A549 (cell line): ENCODE measurements at regions not wholly inside any gene's neighbourhood (a gene's known extent, or its start where the extent isn't known, plus 50 kb on each side); places are given as distances from the start of the nearest gene placed in this dataset.

ENCODE experiments used
- BHLHE40 ChIP-seq: IDR thresholded peaks from 2 replicates; pipeline ENCODE4 v1.6.1; 2012; ENCODE audit warnings: low read depth, low read length, inconsistent platforms
- CHD4 ChIP-seq: fragments of 200-600 bp; sonication (generic); IDR thresholded peaks from 2 replicates; pipeline ENCODE4 v1.6.1; 2016; ENCODE audit warnings: antibody characterized with exemption, mild to moderate bottlenecking, borderline replicate concordance
- HDAC2 ChIP-seq: fragments of 200-600 bp; sonication (generic); IDR thresholded peaks from 2 replicates; pipeline ENCODE4 v1.6.1; 2016
- POLR2AphosphoS2 ChIP-seq: conservative IDR thresholded peaks from 2 replicates; pipeline ENCODE4 v1.6.1; 2012; ENCODE audit warnings: low read length, improper control_type of control experiment, inconsistent platforms
- TF ChIP-seq, protein P1 (sequence below): fragments of >200 bp; sonication (Bioruptor Twin); formaldehyde crosslinking; IDR thresholded peaks from 3 replicates; pipeline ENCODE4 v1.5.1; 2016
- TF ChIP-seq, protein P2 (sequence below): fragments of 150-350 bp; IDR thresholded peaks from 2 replicates; pipeline ENCODE4 v1.6.1; 2014; ENCODE audit warnings: low read depth, mild to moderate bottlenecking, low read length
- TF ChIP-seq, protein P3 (sequence below): fragments of 200-600 bp; sonication (generic); IDR thresholded peaks from 2 replicates; pipeline ENCODE4 v1.6.1; 2016; ENCODE audit warnings: antibody characterized with exemption, mild to moderate bottlenecking, moderate library complexity

DNA sequence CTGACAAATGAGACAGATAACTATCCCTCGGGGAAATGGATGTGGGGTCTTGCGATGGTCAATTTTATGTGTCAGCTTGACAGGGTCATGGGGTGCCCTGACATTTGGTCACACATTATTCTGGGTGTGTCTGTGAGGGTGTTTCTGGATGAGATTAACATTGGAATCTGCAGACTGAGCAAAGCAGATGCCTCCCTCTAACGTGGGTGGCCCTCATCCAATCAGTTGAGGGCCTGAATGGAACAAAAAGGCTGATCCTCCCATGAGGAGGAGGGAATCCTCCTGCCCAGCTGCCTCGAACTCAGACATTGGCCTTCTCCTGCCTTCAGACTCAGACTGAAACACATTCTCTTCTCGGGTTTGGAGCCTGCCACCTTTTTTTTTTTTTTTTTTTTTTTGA, 69.0 kb downstream of the MINAR1 start:
- TF ChIP-seq, protein P1, sequence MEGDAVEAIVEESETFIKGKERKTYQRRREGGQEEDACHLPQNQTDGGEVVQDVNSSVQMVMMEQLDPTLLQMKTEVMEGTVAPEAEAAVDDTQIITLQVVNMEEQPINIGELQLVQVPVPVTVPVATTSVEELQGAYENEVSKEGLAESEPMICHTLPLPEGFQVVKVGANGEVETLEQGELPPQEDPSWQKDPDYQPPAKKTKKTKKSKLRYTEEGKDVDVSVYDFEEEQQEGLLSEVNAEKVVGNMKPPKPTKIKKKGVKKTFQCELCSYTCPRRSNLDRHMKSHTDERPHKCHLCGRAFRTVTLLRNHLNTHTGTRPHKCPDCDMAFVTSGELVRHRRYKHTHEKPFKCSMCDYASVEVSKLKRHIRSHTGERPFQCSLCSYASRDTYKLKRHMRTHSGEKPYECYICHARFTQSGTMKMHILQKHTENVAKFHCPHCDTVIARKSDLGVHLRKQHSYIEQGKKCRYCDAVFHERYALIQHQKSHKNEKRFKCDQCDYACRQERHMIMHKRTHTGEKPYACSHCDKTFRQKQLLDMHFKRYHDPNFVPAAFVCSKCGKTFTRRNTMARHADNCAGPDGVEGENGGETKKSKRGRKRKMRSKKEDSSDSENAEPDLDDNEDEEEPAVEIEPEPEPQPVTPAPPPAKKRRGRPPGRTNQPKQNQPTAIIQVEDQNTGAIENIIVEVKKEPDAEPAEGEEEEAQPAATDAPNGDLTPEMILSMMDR: no peak
- TF ChIP-seq HDAC2: no peak
- TF ChIP-seq, protein P2, sequence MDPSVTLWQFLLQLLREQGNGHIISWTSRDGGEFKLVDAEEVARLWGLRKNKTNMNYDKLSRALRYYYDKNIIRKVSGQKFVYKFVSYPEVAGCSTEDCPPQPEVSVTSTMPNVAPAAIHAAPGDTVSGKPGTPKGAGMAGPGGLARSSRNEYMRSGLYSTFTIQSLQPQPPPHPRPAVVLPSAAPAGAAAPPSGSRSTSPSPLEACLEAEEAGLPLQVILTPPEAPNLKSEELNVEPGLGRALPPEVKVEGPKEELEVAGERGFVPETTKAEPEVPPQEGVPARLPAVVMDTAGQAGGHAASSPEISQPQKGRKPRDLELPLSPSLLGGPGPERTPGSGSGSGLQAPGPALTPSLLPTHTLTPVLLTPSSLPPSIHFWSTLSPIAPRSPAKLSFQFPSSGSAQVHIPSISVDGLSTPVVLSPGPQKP: no peak
- TF ChIP-seq POLR2AphosphoS2: no peak
- TF ChIP-seq, protein P3, sequence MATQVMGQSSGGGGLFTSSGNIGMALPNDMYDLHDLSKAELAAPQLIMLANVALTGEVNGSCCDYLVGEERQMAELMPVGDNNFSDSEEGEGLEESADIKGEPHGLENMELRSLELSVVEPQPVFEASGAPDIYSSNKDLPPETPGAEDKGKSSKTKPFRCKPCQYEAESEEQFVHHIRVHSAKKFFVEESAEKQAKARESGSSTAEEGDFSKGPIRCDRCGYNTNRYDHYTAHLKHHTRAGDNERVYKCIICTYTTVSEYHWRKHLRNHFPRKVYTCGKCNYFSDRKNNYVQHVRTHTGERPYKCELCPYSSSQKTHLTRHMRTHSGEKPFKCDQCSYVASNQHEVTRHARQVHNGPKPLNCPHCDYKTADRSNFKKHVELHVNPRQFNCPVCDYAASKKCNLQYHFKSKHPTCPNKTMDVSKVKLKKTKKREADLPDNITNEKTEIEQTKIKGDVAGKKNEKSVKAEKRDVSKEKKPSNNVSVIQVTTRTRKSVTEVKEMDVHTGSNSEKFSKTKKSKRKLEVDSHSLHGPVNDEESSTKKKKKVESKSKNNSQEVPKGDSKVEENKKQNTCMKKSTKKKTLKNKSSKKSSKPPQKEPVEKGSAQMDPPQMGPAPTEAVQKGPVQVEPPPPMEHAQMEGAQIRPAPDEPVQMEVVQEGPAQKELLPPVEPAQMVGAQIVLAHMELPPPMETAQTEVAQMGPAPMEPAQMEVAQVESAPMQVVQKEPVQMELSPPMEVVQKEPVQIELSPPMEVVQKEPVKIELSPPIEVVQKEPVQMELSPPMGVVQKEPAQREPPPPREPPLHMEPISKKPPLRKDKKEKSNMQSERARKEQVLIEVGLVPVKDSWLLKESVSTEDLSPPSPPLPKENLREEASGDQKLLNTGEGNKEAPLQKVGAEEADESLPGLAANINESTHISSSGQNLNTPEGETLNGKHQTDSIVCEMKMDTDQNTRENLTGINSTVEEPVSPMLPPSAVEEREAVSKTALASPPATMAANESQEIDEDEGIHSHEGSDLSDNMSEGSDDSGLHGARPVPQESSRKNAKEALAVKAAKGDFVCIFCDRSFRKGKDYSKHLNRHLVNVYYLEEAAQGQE: no peak
- TF ChIP-seq BHLHE40: no peak
- TF ChIP-seq CHD4: no peak
